Left renal pelvis (tissue), 4 donors: ENCODE measurements at regions not wholly inside any gene's neighbourhood (a gene's known extent, or its start where the extent isn't known, plus 50 kb on each side); places are given as distances from the start of the nearest gene placed in this dataset.

ENCODE experiments used
- DNase-seq, 4 donors: peaks; one replicate each; pipeline ENCODE4 v3.0.0-alpha.2; 2013; ENCODE audit warnings: low read depth in 4 of 4, low spot score in 3 of 4

DNA sequence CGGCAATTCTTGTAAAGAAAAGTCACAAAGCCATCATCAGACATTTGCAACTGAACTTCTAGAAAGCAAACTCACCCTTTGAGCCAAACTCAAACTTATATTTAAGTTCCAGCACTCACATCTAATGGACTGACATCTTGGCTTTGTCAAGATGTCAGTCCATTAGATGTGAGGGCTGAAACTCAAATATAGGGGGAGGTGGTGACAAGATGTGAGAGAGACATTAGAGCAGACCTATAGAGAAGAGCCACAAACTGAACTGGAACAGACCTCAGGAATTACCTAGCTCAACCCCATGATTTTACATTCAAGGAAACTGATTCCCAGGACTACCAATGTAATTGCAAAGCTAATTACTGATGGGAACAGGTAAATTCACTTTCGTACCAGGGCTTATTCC lies 543.8 kb downstream of the TNS1 start:
- no peak for DNase-seq

DNA sequence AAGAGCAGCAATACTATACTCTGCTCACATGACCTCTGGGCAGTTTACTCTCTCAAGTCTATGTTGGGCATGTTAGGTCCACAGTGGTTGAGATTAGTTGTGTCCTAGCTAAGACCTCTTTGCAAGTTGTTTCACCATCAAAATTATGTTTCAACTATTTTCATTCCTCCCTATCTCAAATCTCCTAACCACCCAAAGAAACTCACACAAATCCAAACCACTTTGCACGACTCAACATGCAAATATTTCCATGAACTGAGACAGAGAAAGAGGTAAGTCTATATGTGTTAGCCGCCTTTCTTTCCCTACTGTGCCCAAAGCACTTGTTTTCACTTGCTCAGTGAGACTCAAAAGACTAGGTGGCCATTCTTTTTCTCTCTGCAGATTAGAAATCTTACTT lies 546.8 kb downstream of the TNS1 start:
- no peak for DNase-seq

DNA sequence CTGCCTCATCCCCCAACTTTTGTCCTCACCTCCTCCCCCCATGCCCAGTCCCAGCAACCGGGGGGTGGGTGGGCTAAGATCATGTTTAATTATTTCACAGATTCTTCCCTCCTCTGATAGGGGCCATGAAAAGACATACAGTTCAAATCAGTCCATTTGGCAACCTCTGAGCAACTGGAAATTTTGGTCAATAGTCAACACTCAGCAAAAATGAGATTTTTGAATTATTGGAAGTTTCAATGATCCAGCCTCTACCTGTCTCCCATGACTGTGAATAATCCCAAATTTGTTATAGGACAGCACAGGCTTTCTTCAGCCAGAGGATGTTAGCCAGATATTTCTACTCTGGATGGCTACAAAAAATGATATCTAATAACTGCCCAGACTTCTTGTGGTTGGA lies 549.9 kb downstream of the TNS1 start:
- DNase-seq: no peak

DNA sequence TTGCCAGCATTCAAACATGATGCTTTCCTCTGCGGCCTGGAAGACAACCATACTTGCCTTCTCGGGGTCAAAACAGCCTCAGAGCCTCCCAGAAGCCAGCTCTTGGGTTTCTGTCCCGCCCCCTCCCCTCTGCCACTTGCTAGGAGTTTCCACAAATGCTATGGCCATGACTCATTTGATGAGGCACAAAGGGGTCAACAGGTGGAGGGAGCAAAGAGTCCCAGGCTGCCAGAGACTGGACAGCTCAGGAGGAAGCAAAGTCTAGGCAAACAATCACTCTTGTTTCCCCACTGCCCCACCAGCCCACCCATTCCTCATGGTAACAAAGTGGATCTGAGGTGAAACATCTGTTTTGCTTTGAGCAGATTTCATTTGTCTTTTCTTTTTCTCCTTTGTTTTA lies 551.1 kb downstream of the TNS1 start:
- DNase-seq: no peak

DNA sequence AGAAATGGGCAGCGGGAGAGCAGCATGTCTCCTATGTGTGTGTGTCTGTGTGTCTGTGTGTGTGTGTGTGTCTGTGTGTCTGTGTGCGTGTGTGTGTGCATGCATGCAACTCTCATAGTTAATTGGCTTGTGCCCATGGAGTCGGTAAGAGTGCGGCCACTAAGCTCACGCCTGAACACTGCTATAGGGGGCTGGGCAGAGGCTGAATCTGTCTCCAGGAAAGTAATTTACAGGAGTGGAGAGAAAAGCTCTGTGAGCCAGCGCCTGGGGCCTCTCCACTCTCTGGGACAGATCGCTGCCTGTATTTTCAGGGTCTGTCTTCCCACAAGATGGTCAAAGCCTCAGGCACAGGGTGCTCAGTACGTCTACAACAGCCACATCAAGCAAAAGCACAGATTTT lies 553.4 kb downstream of the TNS1 start:
- DNase-seq: no peak

DNA sequence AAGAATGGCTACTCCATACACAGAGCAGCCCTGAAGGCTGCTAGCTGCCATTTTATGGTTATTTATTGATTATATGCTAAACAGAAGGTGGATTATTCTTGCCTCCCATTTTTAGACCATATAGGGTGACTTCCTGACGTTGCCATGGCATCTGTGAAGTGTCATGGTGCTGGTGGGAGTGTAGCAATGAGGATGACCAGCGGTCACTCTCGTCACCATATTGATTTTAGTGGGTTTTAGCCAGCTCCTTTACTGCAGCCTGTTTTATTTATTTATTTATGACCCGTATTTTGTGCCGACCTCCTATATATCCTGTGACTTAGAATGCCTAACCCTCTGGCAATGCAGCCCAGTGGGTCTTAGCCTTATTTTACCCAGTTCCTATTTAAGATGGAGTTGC lies 553.9 kb downstream of the TNS1 start:
- no peak for DNase-seq

DNA sequence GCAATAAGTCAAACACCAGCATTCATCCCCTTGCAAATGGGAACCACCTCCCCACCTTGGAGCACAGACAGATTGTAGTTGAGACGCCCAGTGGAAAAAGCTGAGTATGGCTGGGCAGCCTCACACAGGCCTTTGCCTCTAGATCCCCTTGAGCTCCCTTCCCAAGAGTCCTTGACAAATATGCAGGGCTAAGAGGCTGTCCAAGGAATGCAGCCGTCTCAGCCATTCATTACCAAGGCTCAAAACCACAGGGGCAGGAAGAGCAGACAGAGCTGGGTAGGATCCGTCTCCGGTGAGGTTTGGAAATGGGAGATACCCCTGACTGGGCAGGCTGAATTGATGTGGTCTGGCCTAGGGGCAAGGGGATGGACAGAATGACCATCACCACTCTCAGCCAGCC lies 557.1 kb downstream of the TNS1 start:
- DNase-seq: no peak

DNA sequence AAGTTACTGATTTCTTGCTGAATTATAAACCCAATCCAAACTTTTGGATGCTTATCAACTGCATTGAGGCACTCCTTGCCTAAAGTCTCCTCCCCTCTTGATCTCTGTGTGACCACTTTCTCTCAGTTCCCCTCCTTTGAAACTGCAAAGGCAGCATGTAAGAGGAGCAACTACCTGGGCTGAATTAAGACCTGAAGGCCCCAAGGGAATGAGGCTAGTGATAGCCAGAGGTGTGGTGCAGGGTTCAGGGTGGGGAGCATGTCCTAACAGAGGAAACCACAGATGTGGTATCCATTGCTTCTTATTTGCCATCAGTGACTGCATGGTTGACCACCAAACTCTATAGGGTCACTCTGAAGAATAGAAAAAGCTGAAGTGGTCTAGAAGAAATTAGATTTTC lies 557.9 kb downstream of the TNS1 start:
- no peak for DNase-seq

DNA sequence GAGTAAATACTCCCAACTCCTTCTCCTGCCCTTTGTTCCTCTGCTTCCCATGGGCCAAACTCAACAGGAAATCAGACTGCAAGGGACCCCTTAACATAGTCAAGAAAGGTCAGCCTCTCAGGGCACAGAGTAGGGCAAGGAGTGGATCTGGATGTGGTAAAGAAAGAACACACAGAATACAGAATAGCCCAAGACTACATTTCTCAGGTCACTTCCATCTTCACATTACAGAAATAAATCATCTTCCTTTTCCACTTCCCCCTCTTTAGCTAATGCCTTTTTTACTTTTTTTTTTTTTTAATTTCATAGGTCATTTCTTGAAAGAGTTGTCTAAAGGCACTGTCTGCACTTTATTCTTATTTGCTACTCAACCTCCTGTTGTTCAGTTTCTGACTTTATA lies 558.3 kb downstream of the TNS1 start:
- no peak for DNase-seq

DNA sequence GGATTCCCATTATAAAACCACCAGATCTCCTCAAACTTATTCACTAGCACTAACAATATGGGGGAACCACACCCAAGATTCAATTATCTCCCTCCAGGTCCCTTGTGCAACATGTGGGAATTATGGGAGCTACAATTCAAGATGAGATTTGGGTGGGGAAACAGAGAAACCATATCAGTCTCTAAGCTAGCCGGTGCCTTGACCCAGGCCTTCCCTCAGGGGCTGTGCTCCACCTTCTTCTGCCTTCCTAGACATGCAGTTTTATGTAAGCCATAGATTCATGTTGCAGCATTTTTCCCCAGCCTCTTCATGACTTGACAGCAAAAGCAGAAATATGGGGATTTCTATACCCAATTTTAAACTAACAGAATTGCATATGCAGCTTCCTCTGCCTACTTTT lies 559.2 kb downstream of the TNS1 start:
- DNase-seq: no peak

DNA sequence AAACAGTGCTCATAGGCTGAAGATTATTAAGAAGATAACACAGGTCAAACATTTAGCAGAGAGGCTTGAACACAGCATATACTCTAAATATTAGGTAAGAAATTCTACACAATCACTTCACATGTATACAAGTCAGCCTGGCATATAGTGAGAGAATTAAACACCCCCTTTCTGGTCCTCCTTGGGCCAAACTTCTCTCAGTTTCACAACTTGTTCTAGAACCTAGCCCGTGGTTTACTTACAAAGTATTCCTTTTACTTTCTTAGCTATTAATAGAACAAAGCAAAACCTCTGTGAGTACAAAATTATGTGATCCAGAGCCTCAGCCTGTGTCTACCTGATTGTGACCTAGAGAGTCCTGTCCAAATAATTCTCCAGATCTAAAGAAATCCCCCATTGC lies 562.8 kb downstream of the TNS1 start:
- DNase-seq: no peak

DNA sequence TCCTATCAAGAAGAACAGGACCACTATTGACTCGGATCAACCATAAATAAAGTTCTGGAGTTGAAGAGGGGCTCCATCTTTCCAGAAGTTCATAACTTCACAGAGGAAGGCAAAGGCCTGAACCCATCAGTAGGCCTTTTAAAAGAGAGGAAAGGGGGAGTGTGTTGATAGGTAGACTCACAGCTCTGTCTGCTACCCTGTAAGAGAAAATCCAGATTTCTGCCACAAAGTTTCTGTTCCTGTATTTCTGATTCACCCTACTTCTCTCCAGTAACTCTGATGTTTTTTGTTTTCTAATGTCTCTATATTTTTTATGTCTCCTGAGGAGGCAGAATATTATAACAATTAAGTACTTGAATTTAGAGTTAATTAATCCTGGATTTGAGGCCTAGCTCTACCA lies 564.0 kb downstream of the TNS1 start:
- DNase-seq: no peak

DNA sequence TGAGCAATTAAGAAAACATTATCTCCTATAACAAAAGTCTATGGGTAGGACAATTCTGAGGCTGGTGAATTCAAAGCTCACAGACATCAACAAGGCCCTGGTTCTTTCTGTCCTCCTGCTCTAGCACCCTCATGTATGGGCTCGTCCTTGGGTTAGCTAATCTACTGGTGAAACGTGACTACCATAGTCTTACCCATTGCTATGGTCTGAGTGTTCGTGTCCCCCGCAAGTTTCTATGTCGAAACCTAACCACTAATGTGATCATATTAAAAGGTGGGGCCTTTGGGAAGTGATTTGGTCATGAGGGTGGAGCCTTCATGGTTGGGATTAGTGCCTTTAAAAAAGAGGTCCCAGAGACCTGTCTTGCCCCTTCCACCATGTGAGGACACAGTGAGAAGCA lies 564.7 kb downstream of the TNS1 start:
- no peak for DNase-seq

DNA sequence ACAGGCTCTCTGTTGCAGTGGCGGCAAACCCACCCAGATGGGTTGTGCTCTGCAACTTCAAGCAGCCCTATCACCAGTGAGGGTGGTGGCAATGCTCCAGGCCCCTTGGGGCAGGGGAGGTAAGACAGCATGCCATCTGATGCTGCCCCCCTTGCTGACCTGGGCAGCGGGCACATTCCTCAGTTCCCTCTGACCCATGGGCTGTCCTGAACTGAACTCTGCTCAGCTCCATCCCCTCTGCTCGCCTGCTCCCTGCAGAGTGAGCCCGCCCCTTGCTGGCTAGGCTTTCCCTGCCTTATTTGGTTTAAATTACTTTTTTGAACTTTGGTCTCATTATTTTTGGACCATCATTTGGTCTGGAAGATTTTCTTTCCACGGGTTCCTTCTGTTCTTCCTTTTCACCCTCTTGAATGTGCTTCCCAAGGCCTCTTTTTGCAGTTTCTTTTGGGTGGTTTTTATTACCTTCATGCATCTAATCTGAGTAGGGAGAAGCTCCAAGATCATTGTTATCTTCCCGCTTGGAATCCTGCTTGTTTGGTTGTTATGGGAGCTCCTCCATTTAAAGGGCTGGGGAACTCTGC lies 565.4 kb downstream of the TNS1 start:
- DNase-seq: no peak

DNA sequence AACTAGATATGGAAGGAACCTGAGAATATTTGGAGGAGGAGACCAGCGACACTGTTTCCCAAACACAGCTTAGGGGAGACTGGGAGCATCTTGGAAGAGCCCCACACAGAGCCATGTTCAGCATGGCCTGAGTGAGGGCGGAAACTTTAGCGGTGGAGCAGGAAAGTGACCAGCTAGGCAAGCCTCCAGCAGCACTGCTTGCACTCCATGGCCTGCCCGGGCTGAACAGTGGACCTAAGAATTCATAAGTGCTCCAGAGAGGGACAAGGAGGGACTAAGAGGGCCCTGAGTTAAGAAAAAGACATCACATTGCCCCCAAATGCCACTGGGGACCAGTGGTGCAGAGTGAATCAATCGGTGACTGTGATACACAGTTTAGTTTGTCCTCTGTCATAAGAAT lies 566.4 kb downstream of the TNS1 start:
- DNase-seq: no peak

DNA sequence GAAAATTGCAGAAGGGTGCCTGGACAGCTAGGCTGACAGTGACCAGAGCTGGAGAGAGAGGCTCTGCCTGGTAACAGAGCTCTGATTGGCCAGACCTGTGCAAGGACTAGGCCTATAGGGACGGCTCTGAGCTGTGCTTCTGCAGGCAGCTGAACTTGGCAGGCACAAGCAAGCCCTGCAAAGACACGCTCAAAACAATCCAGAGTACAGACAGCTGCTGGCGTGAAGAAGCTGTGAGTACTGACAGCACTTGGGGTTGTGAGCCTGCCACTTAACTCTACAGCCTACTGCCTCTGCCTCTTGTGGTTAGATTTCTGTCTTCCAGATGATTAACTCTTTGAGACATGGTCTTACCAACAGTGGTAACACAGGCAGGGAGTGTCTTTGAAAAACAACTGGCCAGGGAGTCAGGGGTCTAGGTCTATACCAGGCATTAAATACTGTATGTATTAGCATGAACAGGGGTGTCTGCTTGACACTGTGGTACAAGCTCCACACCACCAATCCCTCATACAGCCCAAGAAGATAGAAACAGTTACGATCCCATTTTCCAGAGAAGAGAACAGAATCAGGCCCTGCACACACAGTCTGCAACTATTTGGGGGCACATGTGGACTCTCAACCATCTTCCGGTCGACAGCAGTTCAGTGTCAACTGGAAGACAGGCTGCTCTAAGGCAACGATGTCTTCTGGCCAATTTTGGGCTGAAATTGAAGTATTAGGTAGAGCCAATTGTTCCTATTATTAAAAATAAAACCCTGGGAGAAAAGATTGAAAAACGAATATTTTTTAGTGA lies 568.4 kb downstream of the TNS1 start:
- DNase-seq: peak; percentile 81 to 92 (median 85)

DNA sequence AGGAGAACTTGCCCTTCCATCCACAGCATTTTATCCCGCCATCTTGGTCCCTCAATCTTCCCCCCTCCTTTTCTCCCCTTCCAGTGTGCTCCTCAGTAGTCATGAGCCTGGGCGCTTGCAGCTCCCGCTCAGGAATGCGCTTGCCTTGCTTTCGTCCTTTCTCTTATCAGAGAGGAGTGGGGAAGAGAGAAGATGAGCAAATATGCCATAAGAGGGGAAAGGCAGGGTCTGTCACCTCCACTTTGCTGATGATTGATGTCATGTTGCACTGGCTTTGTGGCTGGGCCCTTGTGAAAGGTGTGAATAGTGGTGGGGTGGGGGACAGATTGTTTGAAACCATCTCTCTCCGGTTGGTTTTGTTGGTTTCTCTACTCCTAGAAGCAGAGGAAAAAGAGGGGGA lies 569.3 kb downstream of the TNS1 start:
- no peak for DNase-seq

DNA sequence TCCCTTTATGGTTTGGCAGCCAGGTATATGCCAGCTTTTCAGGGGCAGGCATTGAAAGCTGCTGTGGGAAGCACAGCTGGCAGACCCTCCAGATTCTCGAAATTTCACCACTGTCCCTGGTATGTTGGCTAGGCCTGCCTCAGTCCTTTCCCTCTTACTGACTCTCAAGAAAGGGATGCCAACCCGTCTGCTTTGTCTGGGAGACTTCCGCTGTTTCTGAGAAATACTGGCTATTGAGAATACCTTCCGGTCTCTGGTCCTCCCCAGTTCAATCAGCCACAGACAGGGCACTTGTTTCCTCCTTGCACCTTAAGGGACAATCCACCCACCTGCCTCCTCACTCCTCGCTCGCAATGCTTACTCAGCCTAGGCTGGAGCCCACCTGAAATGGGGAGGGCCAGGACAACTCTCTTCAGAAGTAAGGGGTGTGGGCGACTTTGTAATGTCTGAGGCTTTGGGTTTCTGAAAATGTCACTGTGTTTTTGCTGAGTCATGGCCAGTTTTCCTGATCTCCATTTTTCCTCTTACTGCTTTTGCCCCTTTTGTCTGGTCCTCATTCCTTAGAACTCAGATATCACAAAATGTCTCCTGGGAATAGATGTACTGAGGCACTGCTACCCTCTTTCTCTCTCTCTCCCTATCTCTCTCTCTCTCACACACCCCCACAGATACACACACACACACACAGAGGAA lies 571.1 kb downstream of the TNS1 start:
- DNase-seq: no peak

DNA sequence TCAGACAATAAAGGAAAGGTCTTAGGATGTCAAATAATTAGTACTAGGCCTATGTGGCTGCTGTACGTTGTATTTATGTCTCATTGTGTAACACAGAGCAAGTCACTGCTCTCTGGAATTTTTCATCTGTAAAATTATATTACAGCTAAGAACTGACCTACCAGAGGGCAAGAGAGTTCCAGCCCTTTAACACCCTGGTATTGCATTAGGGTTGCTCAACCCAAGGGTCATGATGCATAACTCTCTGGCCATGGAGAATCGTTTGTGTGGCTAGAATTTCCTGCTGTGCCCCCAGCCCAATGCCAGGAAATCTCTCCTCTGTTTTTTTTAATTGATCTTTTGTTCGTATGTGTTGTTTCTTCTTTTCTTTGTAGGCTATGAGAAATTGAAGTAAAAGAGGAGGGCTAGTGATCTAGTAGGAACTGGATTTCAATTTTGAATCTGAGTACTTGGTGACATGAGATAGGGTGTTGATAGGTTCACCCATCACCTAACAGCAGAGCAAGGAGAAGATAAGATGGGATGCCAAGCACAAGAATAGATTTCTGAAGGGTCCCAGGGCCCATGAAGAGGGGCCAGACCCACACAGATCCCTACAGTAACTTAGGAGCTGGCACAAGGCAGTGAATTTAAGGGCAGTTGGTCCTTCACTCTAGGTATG lies 571.2 kb upstream of the TNP1 start:
- no peak for DNase-seq

DNA sequence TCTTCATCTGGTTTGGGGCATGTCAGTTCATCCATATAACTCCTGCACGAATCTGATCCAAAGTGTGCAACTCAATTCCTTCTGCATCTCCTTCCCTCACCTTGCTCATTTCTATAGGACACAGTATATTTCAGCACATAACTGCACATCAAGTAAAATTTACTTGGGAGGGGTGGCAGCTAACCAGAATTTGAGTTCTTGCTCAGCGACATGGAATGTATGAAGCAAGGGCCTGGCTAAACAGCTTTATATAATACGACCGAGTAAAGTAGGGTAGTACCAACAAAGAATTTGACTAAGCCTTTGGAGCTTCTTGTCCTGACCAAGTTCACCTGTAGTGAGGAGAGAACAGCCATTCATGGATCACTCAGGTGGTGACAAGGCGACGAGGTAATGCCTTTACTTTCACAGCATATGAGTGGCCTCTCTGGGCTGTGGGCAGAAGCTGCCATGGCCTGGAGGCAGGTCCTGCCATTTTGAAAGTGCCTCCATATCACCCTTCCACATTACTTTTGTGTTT lies 570.2 kb upstream of the TNP1 start:
- DNase-seq: no peak

DNA sequence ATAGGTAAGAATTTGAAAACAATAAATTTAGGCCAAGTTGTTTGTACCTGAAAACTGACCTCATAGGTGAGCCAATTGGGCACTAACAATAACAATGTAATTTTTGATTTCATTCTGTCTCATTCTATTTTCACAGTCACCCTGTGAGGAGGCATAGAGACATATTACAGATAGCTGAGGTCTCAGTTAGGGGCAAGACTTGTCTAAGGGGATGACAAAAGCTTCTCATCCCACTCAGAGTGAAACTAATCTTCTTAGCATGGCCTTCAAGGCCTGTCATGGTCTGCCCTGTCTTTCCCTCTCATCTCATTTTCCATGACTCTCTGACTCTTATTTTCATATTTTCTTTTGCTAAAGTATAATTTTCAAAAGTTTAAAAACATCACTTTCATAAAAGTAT lies 562.0 kb upstream of the TNP1 start:
- DNase-seq: no peak
